ENCODE measurements at regions not wholly inside any gene's neighbourhood (a gene's known extent, or its start where the extent isn't known, plus 50 kb on each side); places are given as distances from the start of the nearest gene placed in this dataset.

DNA sequence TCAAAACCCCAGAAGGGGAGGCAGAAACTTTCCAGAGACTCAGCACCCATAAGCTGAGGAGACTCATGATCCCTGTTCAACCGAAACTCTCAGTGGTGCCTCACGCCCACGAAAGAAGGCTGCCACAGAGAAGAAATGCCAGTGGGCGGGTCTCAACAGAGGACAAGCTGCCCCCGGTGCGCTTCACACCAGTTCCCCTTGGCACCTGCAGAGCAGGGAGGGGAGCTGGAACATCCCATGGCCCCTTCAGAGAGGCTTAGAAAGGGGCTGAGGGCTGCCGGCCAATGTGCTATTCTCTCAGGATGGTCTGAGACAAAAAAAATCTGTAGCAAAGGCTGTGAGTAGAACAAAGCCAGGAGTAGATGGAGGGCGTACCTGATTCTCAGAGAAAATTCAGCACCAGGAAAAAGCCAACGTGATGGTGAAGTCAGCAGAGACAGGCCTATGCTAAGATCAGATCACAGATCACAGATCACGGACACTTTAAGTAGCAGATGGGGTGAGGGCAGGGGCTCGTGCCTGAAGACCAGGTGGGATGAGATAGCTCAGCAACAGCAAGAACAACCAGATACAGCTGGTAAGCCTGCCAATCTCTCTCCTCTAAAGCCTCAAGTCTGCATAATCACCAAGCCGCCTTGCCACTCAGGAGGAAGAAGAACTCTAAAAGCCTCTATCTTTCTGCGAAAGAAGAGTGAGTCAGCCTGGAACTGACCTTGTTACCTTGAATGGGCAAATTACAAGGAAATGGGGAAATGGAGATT lies 206.4 kb upstream of the GRIP1 start:
- H3K4ac ChIP-seq (ENCODE audit: low read depth, low read length), result no peak overlapping the region
- DNase-seq, result peak; percentile 39
- no peaks in the 10 kb centered on the region for H3K79me1 ChIP-seq (ENCODE audit: insufficient read depth, low read depth, low read length, poor library complexity, severe bottlenecking)
- no peak overlapping the region for H2AK5ac ChIP-seq (ENCODE audit: insufficient read length, low read length)
- H3K27me3 ChIP-seq (ENCODE audit: insufficient read depth, low read length), result no peaks in the 10 kb centered on the region
- H3K79me2 ChIP-seq (ENCODE audit: insufficient read depth, low read length), result no peaks in the 10 kb centered on the region
- H2BK15ac ChIP-seq (ENCODE audit: low read depth, low read length), result no peak overlapping the region
- TF ChIP-seq, protein P1, sequence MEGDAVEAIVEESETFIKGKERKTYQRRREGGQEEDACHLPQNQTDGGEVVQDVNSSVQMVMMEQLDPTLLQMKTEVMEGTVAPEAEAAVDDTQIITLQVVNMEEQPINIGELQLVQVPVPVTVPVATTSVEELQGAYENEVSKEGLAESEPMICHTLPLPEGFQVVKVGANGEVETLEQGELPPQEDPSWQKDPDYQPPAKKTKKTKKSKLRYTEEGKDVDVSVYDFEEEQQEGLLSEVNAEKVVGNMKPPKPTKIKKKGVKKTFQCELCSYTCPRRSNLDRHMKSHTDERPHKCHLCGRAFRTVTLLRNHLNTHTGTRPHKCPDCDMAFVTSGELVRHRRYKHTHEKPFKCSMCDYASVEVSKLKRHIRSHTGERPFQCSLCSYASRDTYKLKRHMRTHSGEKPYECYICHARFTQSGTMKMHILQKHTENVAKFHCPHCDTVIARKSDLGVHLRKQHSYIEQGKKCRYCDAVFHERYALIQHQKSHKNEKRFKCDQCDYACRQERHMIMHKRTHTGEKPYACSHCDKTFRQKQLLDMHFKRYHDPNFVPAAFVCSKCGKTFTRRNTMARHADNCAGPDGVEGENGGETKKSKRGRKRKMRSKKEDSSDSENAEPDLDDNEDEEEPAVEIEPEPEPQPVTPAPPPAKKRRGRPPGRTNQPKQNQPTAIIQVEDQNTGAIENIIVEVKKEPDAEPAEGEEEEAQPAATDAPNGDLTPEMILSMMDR (conservative IDR thresholded peaks at IDR 0.05), result no peak
- no peak overlapping the region for H3K14ac ChIP-seq (ENCODE audit: insufficient read depth, low read length)
- H2BK20ac ChIP-seq (ENCODE audit: low read depth, low read length, poor library complexity, severe bottlenecking), result no peak overlapping the region
- H4K5ac ChIP-seq (ENCODE audit: insufficient read length, low read depth, low read length), result no peak overlapping the region
- H4K8ac ChIP-seq (replicated peaks; ENCODE audit: insufficient read length, low read depth, low read length), result no peak overlapping the region
- no peak overlapping the region for H3K23ac ChIP-seq (ENCODE audit: insufficient read length, low read depth, low read length)
- H3K56ac ChIP-seq (ENCODE audit: insufficient read length, low read depth, low read length), result no peak overlapping the region
- H3K9me3 ChIP-seq (ENCODE audit: control insufficient read depth, low read depth, low read length), result no peaks in the 10 kb centered on the region
- no peaks in the 10 kb centered on the region for H3K23me2 ChIP-seq (ENCODE audit: insufficient read length, low read depth, low read length, poor library complexity, severe bottlenecking)
- no peak overlapping the region for H2BK120ac ChIP-seq (ENCODE audit: low read depth, low read length, poor library complexity, severe bottlenecking)
- WGBS (ENCODE audit: extremely low coverage, insufficient read length, low lambda C conversion rate), result no CpG with 5 or more reads among the region's 13 CpGs
- Mint-ChIP-seq H3K4me3 (no peak overlapping the region), H3K27ac (peak overlapping the region in 2 of 3 experiments; percentile 19 to 55; a peak in 3 of 7 replicates), H3K27me3 (ENCODE audit: low read depth) (no peaks in the 10 kb centered on the region), H3K9me3 (no peaks in the 10 kb centered on the region), H3K36me3 (ENCODE audit: insufficient read depth in 1 of 3, low read depth in 3 of 3) (no peaks in the 10 kb centered on the region), H3K4me1 (peaks cover 25 to 26% of the 10 kb centered on the region in 2 experiments)
- H2BK5ac ChIP-seq (ENCODE audit: insufficient read length, low read length), result no peak overlapping the region
- H4K20me1 ChIP-seq (ENCODE audit: control insufficient read depth, insufficient read depth, insufficient read length), result no peaks in the 10 kb centered on the region
- H3T11ph ChIP-seq (ENCODE audit: low read length), result no peak overlapping the region
- no peak overlapping the region for H2BK12ac ChIP-seq (ENCODE audit: insufficient read length, low read depth, low read length)
- H2AFZ ChIP-seq (ENCODE audit: low read length), result no peak overlapping the region
- H3K4me1 ChIP-seq (ENCODE audit: insufficient read depth, low read length), result no peaks in the 10 kb centered on the region; the same call in 1 of the 2 replicates
- H4K91ac ChIP-seq (ENCODE audit: insufficient read length, low read depth, low read length), result no peak overlapping the region
- H3K18ac ChIP-seq (ENCODE audit: insufficient read length, low read depth, low read length), result no peak overlapping the region
- no peak overlapping the region for H3K9ac ChIP-seq (ENCODE audit: extremely low read depth, insufficient read length, low read length)
- H3K4me2 ChIP-seq (ENCODE audit: insufficient read depth, insufficient read length, low read length), result no peak overlapping the region
- no peak overlapping the region for H3K27ac ChIP-seq (ENCODE audit: insufficient read length, low read depth, low read length)
